Stomach (tissue), 4 donors: ENCODE measurements at regions not wholly inside any gene's neighbourhood (a gene's known extent, or its start where the extent isn't known, plus 50 kb on each side); places are given as distances from the start of the nearest gene placed in this dataset.

Source experiments
- EP300 ChIP-seq: sonication (generic); formaldehyde crosslinking; IDR thresholded peaks from one replicate; pipeline ENCODE4 v1.6.1; 2017; ENCODE audit warnings: antibody characterized with exemption
- POLR2A ChIP-seq, 4 donors: fragments of 450-650 bp; IDR thresholded peaks; one replicate each; pipeline ENCODE4 v1.6.1; 2016; ENCODE audit warnings: antibody characterized with exemption in 4 of 4, control low read depth in 2 of 4, mild to moderate bottlenecking in 1 of 4, moderate library complexity in 1 of 4
- POLR2AphosphoS5 ChIP-seq, 3 donors: sonication (generic); formaldehyde crosslinking; IDR thresholded peaks; one replicate each; pipeline ENCODE4 v1.6.1; 2016; ENCODE audit warnings: antibody characterized with exemption in 3 of 3
- TF ChIP-seq, protein P1 (sequence below), 7 experiments: fragments of 450-650 bp in 4 of 7; fragments of 200-600 bp in 3 of 7; sonication (generic) in 3 of 7; IDR thresholded peaks; one replicate each; pipeline ENCODE4 v1.5.1; 2016 to 2019; ENCODE audit warnings: antibody characterized with exemption in 7 of 7, control low read depth in 2 of 7, mild to moderate bottlenecking in 1 of 7

DNA sequence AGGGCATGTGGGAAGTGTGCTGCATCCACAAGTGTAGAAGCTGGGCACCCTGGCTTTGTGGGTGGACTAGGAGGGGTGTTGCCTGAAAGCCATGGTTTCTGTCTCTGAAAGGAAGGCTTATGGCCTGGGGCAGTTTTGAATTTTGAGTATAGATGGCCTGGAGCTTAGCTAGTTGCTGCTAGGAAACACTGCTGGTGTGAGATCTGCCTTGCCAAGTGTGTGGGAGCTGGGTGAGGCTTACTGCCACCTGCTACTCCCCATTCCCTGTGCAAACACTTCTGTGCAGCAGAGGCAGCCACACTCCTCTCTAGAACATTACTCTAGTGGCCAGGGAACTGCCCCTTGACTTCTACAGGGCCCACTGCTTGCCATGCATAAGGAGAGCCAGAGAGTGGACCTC lies 831.7 kb upstream of the LRRTM1 start:
- TF ChIP-seq POLR2A (IDR thresholded peaks at IDR 0.05) = no peak
- TF ChIP-seq, protein P1, sequence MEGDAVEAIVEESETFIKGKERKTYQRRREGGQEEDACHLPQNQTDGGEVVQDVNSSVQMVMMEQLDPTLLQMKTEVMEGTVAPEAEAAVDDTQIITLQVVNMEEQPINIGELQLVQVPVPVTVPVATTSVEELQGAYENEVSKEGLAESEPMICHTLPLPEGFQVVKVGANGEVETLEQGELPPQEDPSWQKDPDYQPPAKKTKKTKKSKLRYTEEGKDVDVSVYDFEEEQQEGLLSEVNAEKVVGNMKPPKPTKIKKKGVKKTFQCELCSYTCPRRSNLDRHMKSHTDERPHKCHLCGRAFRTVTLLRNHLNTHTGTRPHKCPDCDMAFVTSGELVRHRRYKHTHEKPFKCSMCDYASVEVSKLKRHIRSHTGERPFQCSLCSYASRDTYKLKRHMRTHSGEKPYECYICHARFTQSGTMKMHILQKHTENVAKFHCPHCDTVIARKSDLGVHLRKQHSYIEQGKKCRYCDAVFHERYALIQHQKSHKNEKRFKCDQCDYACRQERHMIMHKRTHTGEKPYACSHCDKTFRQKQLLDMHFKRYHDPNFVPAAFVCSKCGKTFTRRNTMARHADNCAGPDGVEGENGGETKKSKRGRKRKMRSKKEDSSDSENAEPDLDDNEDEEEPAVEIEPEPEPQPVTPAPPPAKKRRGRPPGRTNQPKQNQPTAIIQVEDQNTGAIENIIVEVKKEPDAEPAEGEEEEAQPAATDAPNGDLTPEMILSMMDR (IDR thresholded peaks at IDR 0.05) = no peak
- no peak for TF ChIP-seq EP300
- no peak for TF ChIP-seq POLR2AphosphoS5 (IDR thresholded peaks at IDR 0.05)
